ENCODE measurements at regions not wholly inside any gene's neighbourhood (a gene's known extent, or its start where the extent isn't known, plus 50 kb on each side); places are given as distances from the start of the nearest gene placed in this dataset.

DNA sequence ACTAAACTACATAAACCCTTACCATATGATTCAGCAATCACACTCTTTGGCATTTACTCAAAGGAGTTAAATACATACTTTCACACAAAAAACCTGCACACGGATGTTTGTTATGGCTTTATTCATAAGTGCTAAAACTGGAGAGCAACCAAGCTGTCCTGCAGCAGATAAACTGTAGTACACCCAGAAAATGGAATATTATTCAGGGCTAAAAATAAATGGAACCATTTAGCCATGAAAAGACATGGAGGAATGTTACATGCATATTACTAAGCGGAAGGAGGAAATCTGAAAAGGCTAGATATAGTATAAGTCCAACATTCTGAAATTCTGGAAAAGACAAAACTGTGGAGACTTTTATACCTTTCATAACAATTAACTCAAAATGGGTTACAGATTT is 73.6 kb upstream of the PHACTR3 start:
- no peak for TF ChIP-seq CTCF (IDR thresholded peaks at IDR 0.05)
- H3K4me1 ChIP-seq, result peaks cover 0 to 2% (median 0%) of the 10 kb centered on the region in 9 donors
- H3K27ac ChIP-seq, result no peak overlapping the region
- no peaks in the 10 kb centered on the region for H3K9me3 ChIP-seq
- no peak overlapping the region for H3K4me3 ChIP-seq
- ATAC-seq (no peak), DNase-seq (no peak)
- 70 to 80% methylated on average over 2 of the region's 2 CpGs for whole genome bisulfite sequencing, 2 donors
- intact Hi-C loops (cut with DNase I), result no loop called here
- peaks cover 0 to 47% (median 33%) of the 10 kb centered on the region in 7 donors for H3K27me3 ChIP-seq
- no peaks in the 10 kb centered on the region for H3K36me3 ChIP-seq

GRCh38 chr20:59537991-59538390 is 66.3 kb upstream of the PHACTR3 start:
- Histone ChIP-seq H3K27ac (no peak overlapping the region), H3K4me3 (no peak overlapping the region), H3K36me3 (no peaks in the 10 kb centered on the region), H3K9me3 (peaks cover 0 to 24% (median 0%) of the 10 kb centered on the region in 11 donors), H3K4me1 (no peaks in the 10 kb centered on the region), H3K27me3 (peaks cover 0 to 17% (median 0%) of the 10 kb centered on the region in 7 donors)
- TF ChIP-seq CTCF (IDR thresholded peaks at IDR 0.05), result no peak
- ATAC-seq (no peak), DNase-seq (no peak)
- intact Hi-C loops (cut with DNase I), result no loop called here
- 91 to 94% methylated on average over 2 of the region's 2 CpGs for WGBS, 2 donors

GRCh38 chr20:59547596-59547995 is 56.7 kb upstream of the PHACTR3 start:
- no peaks in the 10 kb centered on the region for H3K36me3 ChIP-seq
- no peak for TF ChIP-seq CTCF (IDR thresholded peaks at IDR 0.05)
- H3K4me3 ChIP-seq, result no peak overlapping the region
- H3K4me1 ChIP-seq, result no peaks in the 10 kb centered on the region
- 89 to 92% methylated on average over 8 of the region's 8 CpGs for WGBS, 2 donors
- no peak for DNase-seq
- no peak for ATAC-seq
- peaks cover 0 to 53% (median 25%) of the 10 kb centered on the region in 7 donors for H3K27me3 ChIP-seq
- H3K27ac ChIP-seq, result no peak overlapping the region
- intact Hi-C loops (cut with DNase I), result no loop called here
- H3K9me3 ChIP-seq, result no peaks in the 10 kb centered on the region

All from heart right ventricle (tissue), 16 donors.